HepG2 (cell line): ENCODE measurements at regions not wholly inside any gene's neighbourhood (a gene's known extent, or its start where the extent isn't known, plus 50 kb on each side); places are given as distances from the start of the nearest gene placed in this dataset.

Source experiments
- PRPF4 ChIP-seq: fragments of 200-400 bp; formaldehyde crosslinking; IDR thresholded peaks from 2 replicates; pipeline ENCODE4 v1.6.1; 2016; ENCODE audit warnings: low read length, low read depth; ENCODE audit not compliant: poor library complexity, severe bottlenecking
- REST ChIP-seq, 2 experiments: IDR thresholded peaks; 2 replicates each; pipeline ENCODE4 v1.6.1; 2011 to 2012; ENCODE audit warnings: low read length in 2 of 2, borderline replicate concordance in 1 of 2, low read depth in 1 of 2, mild to moderate bottlenecking in 1 of 2, moderate library complexity in 1 of 2
- WIZ ChIP-seq: sonication (generic); formaldehyde crosslinking; IDR thresholded peaks from 2 replicates; pipeline ENCODE4 v1.5.1; 2020; ENCODE audit warnings: mild to moderate bottlenecking, missing genetic modification reagents
- ZNF432 ChIP-seq: sonication (generic); formaldehyde crosslinking; IDR thresholded peaks from 2 replicates; pipeline ENCODE4 v1.5.0; 2020; ENCODE audit warnings: missing genetic modification reagents, mild to moderate bottlenecking, borderline replicate concordance

- TF ChIP-seq PRPF4 (no peak), ZNF432 (CRISPR knock-in tag) (no peak), REST (IDR thresholded peaks at IDR 0.05; ENCODE audit: borderline replicate concordance in 1 of 2, low read depth in 1 of 2, low read length in 2 of 2) (no peak), WIZ (no peak)
These were observed 95.5 kb upstream of the CNTN3 start for GRCh38 chr3:74709951-74710350.
